Prostate gland (tissue), 2 donors: ENCODE measurements at regions not wholly inside any gene's neighbourhood (a gene's known extent, or its start where the extent isn't known, plus 50 kb on each side); places are given as distances from the start of the nearest gene placed in this dataset.

Experiments used
- POLR2A ChIP-seq: fragments of 450-650 bp; IDR thresholded peaks from one replicate; pipeline ENCODE4 v1.6.1; 2016; ENCODE audit warnings: antibody characterized with exemption, mild to moderate bottlenecking
- POLR2AphosphoS5 ChIP-seq: sonication (generic); formaldehyde crosslinking; IDR thresholded peaks from one replicate; pipeline ENCODE4 v1.6.1; 2017; ENCODE audit warnings: antibody characterized with exemption
- TF ChIP-seq, protein P1 (sequence below), 4 experiments: fragments of 200-600 bp in 2 of 4; fragments of 450-650 bp in 2 of 4; sonication (generic) in 2 of 4; IDR thresholded peaks; 1 replicate in 3 of 4; 2 replicates in 1 of 4; pipeline ENCODE4 v1.5.1; 2016 to 2019; ENCODE audit warnings: antibody characterized with exemption in 4 of 4, mild to moderate bottlenecking in 2 of 4, moderate library complexity in 2 of 4

DNA sequence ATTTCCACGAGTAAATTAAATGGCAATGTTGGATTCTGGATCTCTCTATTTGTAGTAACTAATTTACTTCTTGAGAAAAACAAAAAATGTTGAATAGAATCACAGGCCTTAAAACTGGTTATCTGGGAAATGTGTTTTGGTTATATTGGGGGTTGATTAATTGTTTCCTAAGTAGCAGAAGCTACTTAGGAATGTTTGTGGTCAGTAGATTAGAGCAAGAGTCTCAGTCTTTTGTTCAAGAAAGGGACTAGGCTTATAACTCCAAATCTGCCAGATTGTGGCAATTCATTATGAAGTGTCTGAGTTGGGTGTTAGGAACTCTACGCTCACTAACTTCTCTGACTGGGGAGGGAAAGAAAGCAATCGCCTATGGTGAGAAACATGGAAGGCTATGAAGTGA, 244.3 kb upstream of the PHYHIPL start:
- TF ChIP-seq, protein P1, sequence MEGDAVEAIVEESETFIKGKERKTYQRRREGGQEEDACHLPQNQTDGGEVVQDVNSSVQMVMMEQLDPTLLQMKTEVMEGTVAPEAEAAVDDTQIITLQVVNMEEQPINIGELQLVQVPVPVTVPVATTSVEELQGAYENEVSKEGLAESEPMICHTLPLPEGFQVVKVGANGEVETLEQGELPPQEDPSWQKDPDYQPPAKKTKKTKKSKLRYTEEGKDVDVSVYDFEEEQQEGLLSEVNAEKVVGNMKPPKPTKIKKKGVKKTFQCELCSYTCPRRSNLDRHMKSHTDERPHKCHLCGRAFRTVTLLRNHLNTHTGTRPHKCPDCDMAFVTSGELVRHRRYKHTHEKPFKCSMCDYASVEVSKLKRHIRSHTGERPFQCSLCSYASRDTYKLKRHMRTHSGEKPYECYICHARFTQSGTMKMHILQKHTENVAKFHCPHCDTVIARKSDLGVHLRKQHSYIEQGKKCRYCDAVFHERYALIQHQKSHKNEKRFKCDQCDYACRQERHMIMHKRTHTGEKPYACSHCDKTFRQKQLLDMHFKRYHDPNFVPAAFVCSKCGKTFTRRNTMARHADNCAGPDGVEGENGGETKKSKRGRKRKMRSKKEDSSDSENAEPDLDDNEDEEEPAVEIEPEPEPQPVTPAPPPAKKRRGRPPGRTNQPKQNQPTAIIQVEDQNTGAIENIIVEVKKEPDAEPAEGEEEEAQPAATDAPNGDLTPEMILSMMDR (IDR thresholded peaks at IDR 0.05) = no peak
- TF ChIP-seq POLR2AphosphoS5 (no peak), POLR2A (no peak)
